Stomach smooth muscle (tissue), 2 donors: ENCODE measurements at regions not wholly inside any gene's neighbourhood (a gene's known extent, or its start where the extent isn't known, plus 50 kb on each side); places are given as distances from the start of the nearest gene placed in this dataset.

Source experiments
- H3K27ac ChIP-seq: one replicate; pipeline ENCODE4 v1.7.0; 2013; ENCODE audit warnings: mild to moderate bottlenecking, low read length, inconsistent platforms
- H3K27me3 ChIP-seq, 2 donors: one replicate each; pipeline ENCODE4 v1.7.0; 2013; ENCODE audit warnings: low read length in 2 of 2; ENCODE audit not compliant: insufficient read depth in 2 of 2, control insufficient read depth in 1 of 2
- H3K36me3 ChIP-seq, 2 donors: one replicate each; pipeline ENCODE4 v1.7.0; 2013; ENCODE audit warnings: low read length in 2 of 2; ENCODE audit not compliant: control insufficient read depth in 2 of 2, insufficient read depth in 2 of 2
- H3K4me1 ChIP-seq: one replicate; pipeline ENCODE4 v1.7.0; 2013; ENCODE audit warnings: low read length; ENCODE audit not compliant: control insufficient read depth, insufficient read depth
- H3K4me3 ChIP-seq, 2 donors: one replicate each; pipeline ENCODE4 v1.7.0; 2013; ENCODE audit warnings: low read length in 2 of 2
- H3K9ac ChIP-seq, 2 donors: one replicate each; pipeline ENCODE4 v1.7.0; 2013; ENCODE audit warnings: low read length in 2 of 2, mild to moderate bottlenecking in 1 of 2
- H3K9me3 ChIP-seq, 2 donors: one replicate each; pipeline ENCODE4 v1.7.0; 2013; ENCODE audit warnings: low read length in 2 of 2; ENCODE audit not compliant: control insufficient read depth in 2 of 2
- donor health status: healthy.
- donor health status: Pancreatic carcinoma.

DNA sequence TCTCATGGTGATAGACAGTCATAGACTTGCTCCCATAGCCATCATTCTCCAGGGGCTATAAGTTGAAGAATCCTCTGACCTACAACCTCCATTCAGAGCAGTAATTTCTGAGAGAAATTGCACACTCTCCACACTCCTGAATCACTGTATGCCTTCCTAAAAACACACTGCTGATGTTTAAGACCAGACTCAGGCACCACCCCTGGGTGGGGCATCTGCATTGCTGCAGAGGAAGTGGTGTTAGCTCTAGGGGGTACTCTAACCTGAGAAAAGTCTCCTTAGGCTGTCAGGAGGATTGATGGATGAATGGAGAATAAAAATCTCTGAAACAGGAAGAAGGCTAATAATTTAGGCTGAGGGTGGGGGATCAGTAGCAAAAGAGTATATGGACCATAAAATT is 436.1 kb downstream of the DAD1 start:
- Histone ChIP-seq H3K27ac (no peak overlapping the region), H3K9me3 (peaks cover 0 to 4% of the 10 kb centered on the region in 2 donors), H3K4me1 (no peaks in the 10 kb centered on the region), H3K27me3 (no peaks in the 10 kb centered on the region), H3K4me3 (no peak overlapping the region), H3K36me3 (no peaks in the 10 kb centered on the region), H3K9ac (no peak overlapping the region)

DNA sequence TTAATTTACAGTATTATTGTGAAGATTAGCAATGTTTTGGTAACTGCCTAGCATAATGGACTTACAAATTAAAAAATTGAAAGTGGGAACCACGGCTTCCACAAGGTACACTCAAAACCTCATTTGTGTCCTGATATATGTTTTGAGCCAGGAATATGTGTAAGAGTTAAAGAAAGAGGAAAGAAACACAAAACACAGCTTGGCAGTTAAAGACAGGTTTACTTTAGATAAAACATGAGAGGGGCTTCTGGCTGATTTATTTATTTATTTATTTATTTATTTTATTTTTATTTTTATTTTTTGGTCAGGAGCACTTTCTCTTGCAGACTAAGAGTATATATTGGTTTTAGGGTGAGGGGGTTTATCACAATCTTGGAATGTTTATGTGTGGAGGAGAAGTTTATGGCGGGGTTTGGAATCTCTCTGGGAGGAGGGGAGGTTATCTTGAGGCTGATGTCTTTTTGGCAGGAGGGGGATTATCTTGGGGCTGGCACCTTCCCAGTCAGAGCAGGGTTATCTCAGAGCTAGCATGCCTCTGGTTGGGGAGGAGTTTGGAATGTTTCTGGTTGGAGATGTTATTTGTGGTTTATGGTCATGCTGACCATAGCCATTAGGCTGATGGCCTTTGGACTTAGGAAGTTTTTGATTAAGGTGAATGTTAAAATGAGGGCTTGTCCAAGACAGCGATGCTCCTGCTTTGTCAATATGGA is 436.7 kb downstream of the DAD1 start:
- Histone ChIP-seq H3K9ac (no peak overlapping the region), H3K27me3 (no peaks in the 10 kb centered on the region), H3K4me1 (no peaks in the 10 kb centered on the region), H3K27ac (no peak overlapping the region), H3K4me3 (no peak overlapping the region), H3K9me3 (peaks cover 0 to 4% of the 10 kb centered on the region in 2 donors), H3K36me3 (no peaks in the 10 kb centered on the region)

DNA sequence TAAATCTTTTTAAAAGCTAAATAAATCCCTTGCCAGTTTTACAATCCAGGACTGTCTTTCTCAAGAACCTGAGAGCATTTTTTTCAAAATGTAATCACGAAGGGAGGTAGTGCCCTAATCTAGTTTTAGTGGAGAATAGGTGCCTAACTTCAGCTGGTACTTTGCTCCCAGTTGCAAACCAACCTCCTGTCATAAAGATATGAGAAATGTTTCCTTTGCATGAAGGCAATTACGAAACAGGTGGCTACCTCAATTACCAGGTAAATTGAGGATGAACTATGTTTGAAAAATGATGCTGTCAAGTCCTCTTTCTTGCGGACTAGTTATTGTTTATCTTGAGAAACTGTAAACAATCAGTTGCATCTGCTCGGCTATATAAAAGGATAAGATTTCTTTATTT is 437.9 kb downstream of the DAD1 start:
- Histone ChIP-seq H3K4me3 (no peak overlapping the region), H3K9ac (no peak overlapping the region), H3K9me3 (peaks cover 0 to 4% of the 10 kb centered on the region in 2 donors), H3K4me1 (no peaks in the 10 kb centered on the region), H3K27ac (no peak overlapping the region), H3K27me3 (no peaks in the 10 kb centered on the region), H3K36me3 (no peaks in the 10 kb centered on the region)

DNA sequence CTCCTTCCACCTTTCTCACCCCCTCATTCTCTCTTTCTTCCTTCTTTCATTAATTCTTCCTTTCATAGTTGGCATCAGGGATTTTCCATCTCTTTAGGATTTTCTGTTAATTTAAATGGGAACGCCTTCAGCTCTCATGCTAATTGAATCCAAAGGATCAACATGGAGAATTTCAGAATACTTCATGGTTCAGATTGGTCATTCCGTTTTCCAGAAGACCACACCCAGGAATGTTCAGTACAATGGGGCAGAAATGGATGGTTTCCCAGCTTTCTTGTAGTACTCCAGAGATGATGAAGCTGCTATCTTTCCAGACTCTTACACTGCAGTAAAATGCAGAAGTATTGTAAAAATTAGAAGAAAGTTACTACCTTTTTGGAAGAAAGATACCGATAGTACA is 440.0 kb downstream of the DAD1 start:
- H3K27ac ChIP-seq = no peak overlapping the region
- H3K36me3 ChIP-seq = no peaks in the 10 kb centered on the region
- no peaks in the 10 kb centered on the region for H3K4me1 ChIP-seq
- H3K9me3 ChIP-seq = peaks cover 0 to 4% of the 10 kb centered on the region in 2 donors
- H3K4me3 ChIP-seq = no peak overlapping the region
- H3K9ac ChIP-seq = no peak overlapping the region
- no peaks in the 10 kb centered on the region for H3K27me3 ChIP-seq

DNA sequence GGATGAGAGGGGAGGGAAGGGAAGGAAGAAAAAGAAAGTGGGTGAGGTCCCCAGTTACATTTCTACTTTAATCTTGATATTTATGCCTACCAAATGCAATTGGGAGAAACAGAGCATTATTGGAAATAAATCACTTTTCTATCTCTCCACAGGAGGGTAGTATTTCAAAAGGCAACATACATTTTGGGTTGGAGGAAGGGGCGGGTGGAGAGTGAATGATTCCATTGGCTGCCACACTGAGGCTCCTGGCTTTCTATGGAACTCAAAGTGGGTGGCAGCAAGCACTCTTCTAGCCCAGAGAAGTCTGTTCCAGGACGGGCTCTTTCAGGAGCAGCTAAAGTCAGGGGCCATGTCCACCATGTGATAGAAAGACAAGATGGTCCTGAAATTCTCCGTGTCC is 441.3 kb downstream of the DAD1 start:
- H3K27me3 ChIP-seq = no peaks in the 10 kb centered on the region
- H3K4me3 ChIP-seq = no peak overlapping the region

DNA sequence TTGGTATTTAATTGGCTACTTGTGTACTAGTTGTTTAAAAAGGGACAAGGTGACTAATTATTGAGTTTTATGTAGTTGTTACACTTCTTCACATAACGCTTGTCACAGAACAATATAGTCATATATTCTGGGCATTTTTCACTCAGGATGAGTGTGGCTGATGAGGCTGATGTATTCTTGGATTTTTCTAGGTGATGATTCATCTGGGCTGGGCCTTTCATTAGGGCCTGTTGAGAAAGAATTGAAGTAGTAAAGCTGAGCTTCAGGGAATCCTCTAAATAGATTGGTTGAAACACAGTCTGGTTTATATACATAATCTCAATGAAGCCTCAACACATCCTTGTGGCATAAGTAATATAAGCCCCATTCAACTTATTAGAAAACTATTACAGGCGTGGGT is 445.7 kb downstream of the DAD1 start:
- no peaks in the 10 kb centered on the region for H3K9me3 ChIP-seq
- no peaks in the 10 kb centered on the region for H3K27me3 ChIP-seq
- H3K36me3 ChIP-seq = no peaks in the 10 kb centered on the region
- H3K9ac ChIP-seq = no peak overlapping the region
- no peaks in the 10 kb centered on the region for H3K4me1 ChIP-seq
- no peak overlapping the region for H3K4me3 ChIP-seq
- no peak overlapping the region for H3K27ac ChIP-seq

More for the DNA sequence above, 441.3 kb downstream of the DAD1 start:
- no peaks in the 10 kb centered on the region for H3K36me3 ChIP-seq
- peaks cover 0 to 3% of the 10 kb centered on the region in 2 donors for H3K9me3 ChIP-seq
- H3K4me1 ChIP-seq = no peaks in the 10 kb centered on the region
- no peak overlapping the region for H3K9ac ChIP-seq
- H3K27ac ChIP-seq = no peak overlapping the region

DNA sequence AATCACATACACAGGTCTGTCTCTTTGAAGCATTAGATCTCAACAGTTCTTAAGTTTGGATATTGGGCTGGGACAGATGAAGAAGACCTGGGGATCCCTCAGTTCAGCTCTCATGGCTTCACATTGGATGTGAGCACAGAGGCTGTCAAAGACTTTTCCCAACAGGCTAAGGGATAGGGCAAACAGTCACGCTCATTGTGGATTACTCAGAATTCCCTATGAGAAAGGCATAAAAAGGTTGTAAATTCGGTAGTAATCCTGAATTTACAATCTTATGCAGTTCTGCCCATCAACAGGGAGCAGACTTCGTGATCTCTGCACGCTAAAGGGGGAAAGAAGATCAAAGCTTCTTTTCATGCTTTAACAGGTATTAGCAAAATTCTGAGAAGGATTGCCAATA is 448.4 kb downstream of the DAD1 start:
- H3K27me3 ChIP-seq = no peaks in the 10 kb centered on the region
- H3K4me3 ChIP-seq = no peak overlapping the region
- no peaks in the 10 kb centered on the region for H3K9me3 ChIP-seq
- no peaks in the 10 kb centered on the region for H3K4me1 ChIP-seq
- H3K9ac ChIP-seq = no peak overlapping the region
- no peaks in the 10 kb centered on the region for H3K36me3 ChIP-seq
- H3K27ac ChIP-seq = no peak overlapping the region

DNA sequence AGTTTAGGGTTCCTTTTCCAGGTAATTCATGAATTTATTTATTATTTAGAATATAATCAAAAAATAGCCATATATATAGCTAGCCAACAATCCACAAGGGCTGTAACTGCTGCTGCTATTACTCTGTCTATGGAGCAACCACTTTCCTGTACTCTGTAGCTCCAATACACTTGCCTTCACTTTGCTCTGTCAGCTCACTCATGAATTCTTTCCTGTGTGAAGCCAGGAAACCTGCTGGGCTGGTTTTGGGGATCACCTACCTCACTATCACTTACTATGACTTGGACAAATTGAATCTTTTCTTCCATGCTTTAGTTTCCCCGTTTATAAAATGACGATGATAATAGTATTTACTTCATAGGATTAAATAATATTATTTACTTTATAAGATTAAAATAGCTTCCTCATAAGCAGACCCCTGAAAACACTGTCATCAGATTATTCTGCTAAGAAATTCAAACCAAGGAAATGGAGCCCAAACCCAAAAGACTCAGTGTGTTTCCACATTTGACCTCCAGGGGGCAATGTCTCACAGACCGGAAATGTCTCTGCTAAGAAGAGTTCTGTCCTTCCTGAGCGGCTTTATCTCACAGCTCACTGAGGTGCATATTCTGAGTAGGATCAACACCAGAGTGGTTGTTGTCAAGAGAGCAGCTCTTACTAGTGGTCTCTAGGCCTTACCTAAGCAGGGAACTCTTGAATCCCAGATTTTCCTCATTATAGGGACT is 457.1 kb downstream of the DAD1 start:
- Histone ChIP-seq H3K27ac (no peak overlapping the region), H3K9me3 (no peaks in the 10 kb centered on the region), H3K36me3 (no peaks in the 10 kb centered on the region), H3K4me3 (no peak overlapping the region), H3K4me1 (no peaks in the 10 kb centered on the region), H3K27me3 (no peaks in the 10 kb centered on the region), H3K9ac (no peak overlapping the region)

DNA sequence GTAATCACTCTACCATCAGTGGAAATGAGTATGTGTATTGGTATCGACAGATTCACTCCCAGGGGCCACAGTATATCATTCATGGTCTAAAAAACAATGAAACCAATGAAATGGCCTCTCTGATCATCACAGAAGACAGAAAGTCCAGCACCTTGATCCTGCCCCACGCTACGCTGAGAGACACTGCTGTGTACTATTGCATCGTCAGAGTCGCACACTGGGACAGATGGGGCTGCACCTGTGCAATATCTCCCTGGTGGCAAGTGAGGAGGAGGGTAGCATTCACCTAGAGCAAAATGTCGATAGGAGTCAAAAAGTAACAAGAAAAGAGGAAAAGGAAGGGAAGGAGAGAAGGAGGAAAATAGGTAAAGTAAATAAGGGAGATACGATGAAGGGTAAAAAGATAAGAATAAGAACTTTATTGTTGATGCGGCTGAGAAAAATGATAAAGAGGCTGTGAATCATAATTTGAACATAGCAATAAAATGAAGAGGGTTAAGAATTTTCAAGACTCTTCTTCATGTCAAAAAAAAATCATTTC is 450.5 kb upstream of the OR4E1 start:
- Histone ChIP-seq H3K27ac (no peak overlapping the region), H3K27me3 (no peaks in the 10 kb centered on the region), H3K36me3 (no peaks in the 10 kb centered on the region), H3K4me3 (no peak overlapping the region), H3K4me1 (no peaks in the 10 kb centered on the region), H3K9ac (no peak overlapping the region), H3K9me3 (no peaks in the 10 kb centered on the region)

DNA sequence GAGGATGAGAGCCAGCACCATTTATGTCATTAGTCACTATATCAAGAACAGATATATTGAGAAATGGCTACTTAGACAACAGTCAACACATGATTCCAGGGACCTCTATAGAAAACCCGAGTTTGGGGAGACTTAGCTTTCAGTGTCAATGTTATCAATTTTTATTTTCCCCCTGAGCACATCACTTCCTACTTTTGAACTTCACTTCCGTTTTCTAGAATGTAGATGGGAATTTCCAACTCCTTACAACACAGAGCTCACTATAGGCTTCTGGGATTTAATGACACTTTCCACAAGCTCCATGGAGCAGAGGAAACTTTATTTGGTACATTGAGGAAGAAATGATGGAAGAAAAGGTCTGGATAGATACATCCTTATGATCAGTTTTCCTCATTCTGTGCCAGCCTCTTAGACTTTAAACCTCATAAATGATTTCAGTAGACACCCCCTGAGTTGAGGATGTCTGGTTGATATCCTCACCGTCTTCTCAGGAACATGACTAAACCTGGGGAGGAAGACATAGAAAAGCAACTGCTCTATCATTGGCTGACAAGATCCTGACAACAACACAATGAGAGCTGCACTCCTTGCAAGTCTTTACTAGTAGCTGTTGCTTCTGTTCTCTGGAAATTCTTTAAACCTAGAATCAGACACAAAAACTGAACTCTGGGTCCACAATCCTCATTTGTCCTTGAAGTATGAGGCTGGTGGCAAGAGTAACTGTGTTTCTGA is 449.4 kb upstream of the OR4E1 start:
- Histone ChIP-seq H3K27me3 (no peaks in the 10 kb centered on the region), H3K4me1 (no peaks in the 10 kb centered on the region), H3K9ac (no peak overlapping the region), H3K9me3 (no peaks in the 10 kb centered on the region), H3K27ac (no peak overlapping the region), H3K4me3 (no peak overlapping the region), H3K36me3 (no peaks in the 10 kb centered on the region)
